Astrocyte (in vitro differentiated cells and primary cell): ENCODE measurements at regions not wholly inside any gene's neighbourhood (a gene's known extent, or its start where the extent isn't known, plus 50 kb on each side); places are given as distances from the start of the nearest gene placed in this dataset.

Source experiments
- EZH2 ChIP-seq: IDR thresholded peaks from 2 replicates; pipeline ENCODE4 v1.6.1; 2012; ENCODE audit warnings: mild to moderate bottlenecking, low read length, inconsistent platforms; ENCODE audit not compliant: insufficient read depth
- TF ChIP-seq, protein P1 (sequence below): IDR thresholded peaks from 2 replicates; pipeline ENCODE4 v1.5.1; 2011; ENCODE audit warnings: low read depth, mild to moderate bottlenecking, inconsistent platforms, low read length, moderate library complexity; ENCODE audit not compliant: insufficient read depth

GRCh38 chr10:125466685-125467084 lies 216.3 kb downstream of the TEX36 start:
- TF ChIP-seq, protein P1, sequence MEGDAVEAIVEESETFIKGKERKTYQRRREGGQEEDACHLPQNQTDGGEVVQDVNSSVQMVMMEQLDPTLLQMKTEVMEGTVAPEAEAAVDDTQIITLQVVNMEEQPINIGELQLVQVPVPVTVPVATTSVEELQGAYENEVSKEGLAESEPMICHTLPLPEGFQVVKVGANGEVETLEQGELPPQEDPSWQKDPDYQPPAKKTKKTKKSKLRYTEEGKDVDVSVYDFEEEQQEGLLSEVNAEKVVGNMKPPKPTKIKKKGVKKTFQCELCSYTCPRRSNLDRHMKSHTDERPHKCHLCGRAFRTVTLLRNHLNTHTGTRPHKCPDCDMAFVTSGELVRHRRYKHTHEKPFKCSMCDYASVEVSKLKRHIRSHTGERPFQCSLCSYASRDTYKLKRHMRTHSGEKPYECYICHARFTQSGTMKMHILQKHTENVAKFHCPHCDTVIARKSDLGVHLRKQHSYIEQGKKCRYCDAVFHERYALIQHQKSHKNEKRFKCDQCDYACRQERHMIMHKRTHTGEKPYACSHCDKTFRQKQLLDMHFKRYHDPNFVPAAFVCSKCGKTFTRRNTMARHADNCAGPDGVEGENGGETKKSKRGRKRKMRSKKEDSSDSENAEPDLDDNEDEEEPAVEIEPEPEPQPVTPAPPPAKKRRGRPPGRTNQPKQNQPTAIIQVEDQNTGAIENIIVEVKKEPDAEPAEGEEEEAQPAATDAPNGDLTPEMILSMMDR: no peak
- TF ChIP-seq EZH2: no peak
